ENCODE measurements at regions not wholly inside any gene's neighbourhood (a gene's known extent, or its start where the extent isn't known, plus 50 kb on each side); places are given as distances from the start of the nearest gene placed in this dataset.

- no peaks in the 10 kb centered on the region for H3K36me3 ChIP-seq
- H3K27me3 ChIP-seq: no peaks in the 10 kb centered on the region
- TF ChIP-seq EZH2 (IDR thresholded peaks at IDR 0.05): no peak
- TF ChIP-seq CTCF (IDR thresholded peaks at IDR 0.05): no peak
- no peak for TF ChIP-seq EZH2phosphoT487 (IDR thresholded peaks at IDR 0.05)
- Mint-ChIP-seq H3K36me3 (no peaks in the 10 kb centered on the region), H3K27ac (no peak overlapping the region), H3K4me3 (no peak overlapping the region), H3K4me1 (peaks cover 5% of the 10 kb centered on the region), H3K9me3 (no peaks in the 10 kb centered on the region), H3K27me3 (ENCODE audit: insufficient read depth, low read depth) (no peaks in the 10 kb centered on the region)
- H3K9me3 ChIP-seq (ENCODE audit: low read depth): no peaks in the 10 kb centered on the region
- H3K9ac ChIP-seq: no peak overlapping the region
- no peak overlapping the region for H2AFZ ChIP-seq (replicated peaks)
- H3K79me2 ChIP-seq (ENCODE audit: low read depth): no peaks in the 10 kb centered on the region
- no peak for DNase-seq (ENCODE audit: low spot score)
- H3K4me1 ChIP-seq: peaks cover 12% of the 10 kb centered on the region
- H3F3A ChIP-seq (ENCODE audit: low read depth): no peaks in the 10 kb centered on the region
- no peak overlapping the region for H3K27ac ChIP-seq
- H4K20me1 ChIP-seq (ENCODE audit: low read depth): no peaks in the 10 kb centered on the region
- H3K4me3 ChIP-seq: no peak overlapping the region
- H3K4me2 ChIP-seq: no peak overlapping the region
These were observed 879.0 kb upstream of the CELF2 start for GRCh38 chr10:10138685-10139084.

GRCh38 chr10:10141782-10142382, 875.8 kb upstream of the CELF2 start:
- Mint-ChIP-seq H3K27me3 (ENCODE audit: insufficient read depth, low read depth) (no peaks in the 10 kb centered on the region), H3K27ac (no peak overlapping the region), H3K36me3 (no peaks in the 10 kb centered on the region), H3K4me3 (no peak overlapping the region), H3K9me3 (no peaks in the 10 kb centered on the region), H3K4me1 (no peaks in the 10 kb centered on the region)
- TF ChIP-seq CTCF (IDR thresholded peaks at IDR 0.05) (no peak), EZH2 (IDR thresholded peaks at IDR 0.05) (no peak), EZH2phosphoT487 (IDR thresholded peaks at IDR 0.05) (no peak)
- DNase-seq (ENCODE audit: low spot score): peak; percentile 3
- Histone ChIP-seq H3K27ac (no peak overlapping the region), H3K4me3 (no peak overlapping the region), H3K9ac (no peak overlapping the region), H4K20me1 (ENCODE audit: low read depth) (no peaks in the 10 kb centered on the region), H3K9me3 (ENCODE audit: low read depth) (no peaks in the 10 kb centered on the region), H2AFZ (replicated peaks) (peak overlapping the region; percentile 85), H3F3A (ENCODE audit: low read depth) (no peaks in the 10 kb centered on the region), H3K79me2 (ENCODE audit: low read depth) (no peaks in the 10 kb centered on the region), H3K4me2 (peak overlapping the region; percentile 8), H3K4me1 (peaks cover 10% of the 10 kb centered on the region), H3K27me3 (no peaks in the 10 kb centered on the region), H3K36me3 (no peaks in the 10 kb centered on the region)

- no peaks in the 10 kb centered on the region for H3K27me3 Mint-ChIP-seq (ENCODE audit: insufficient read depth, low read depth)
These were observed 871.1 kb upstream of the CELF2 start for GRCh38 chr10:10146604-10147003.

GRCh38 chr10:10149899-10150298, 867.8 kb upstream of the CELF2 start:
- H3K4me3 Mint-ChIP-seq: no peak overlapping the region
- H3K9ac ChIP-seq: no peak overlapping the region
- H3F3A ChIP-seq (ENCODE audit: low read depth): no peaks in the 10 kb centered on the region
- TF ChIP-seq EZH2 (IDR thresholded peaks at IDR 0.05) (no peak), CTCF (IDR thresholded peaks at IDR 0.05) (no peak), EZH2phosphoT487 (IDR thresholded peaks at IDR 0.05) (no peak)
- H3K36me3 ChIP-seq: no peaks in the 10 kb centered on the region
- H3K36me3 Mint-ChIP-seq: no peaks in the 10 kb centered on the region
- H3K9me3 ChIP-seq (ENCODE audit: low read depth): no peaks in the 10 kb centered on the region
- no peaks in the 10 kb centered on the region for H3K79me2 ChIP-seq (ENCODE audit: low read depth)
- no peaks in the 10 kb centered on the region for H3K27me3 Mint-ChIP-seq (ENCODE audit: insufficient read depth, low read depth)
- peaks cover 6% of the 10 kb centered on the region for H3K4me1 ChIP-seq
- H3K9me3 Mint-ChIP-seq: no peaks in the 10 kb centered on the region
- H3K27ac ChIP-seq: no peak overlapping the region
- no peak overlapping the region for H3K4me3 ChIP-seq
- H3K4me2 ChIP-seq: no peak overlapping the region
- H3K4me1 Mint-ChIP-seq: no peaks in the 10 kb centered on the region
- no peak overlapping the region for H3K27ac Mint-ChIP-seq
- DNase-seq (ENCODE audit: low spot score): no peak
- no peaks in the 10 kb centered on the region for H3K27me3 ChIP-seq
- H4K20me1 ChIP-seq (ENCODE audit: low read depth): no peaks in the 10 kb centered on the region
- H2AFZ ChIP-seq (replicated peaks): peak overlapping the region; percentile 42

More at GRCh38 chr10:10146604-10147003, 871.1 kb upstream of the CELF2 start:
- H3K79me2 ChIP-seq (ENCODE audit: low read depth): no peaks in the 10 kb centered on the region
- no peaks in the 10 kb centered on the region for H3F3A ChIP-seq (ENCODE audit: low read depth)
- no peak overlapping the region for H3K4me3 ChIP-seq
- no peak for DNase-seq (ENCODE audit: low spot score)
- H3K27ac ChIP-seq: no peak overlapping the region
- no peak overlapping the region for H3K9ac ChIP-seq
- H3K36me3 Mint-ChIP-seq: no peaks in the 10 kb centered on the region
- no peak overlapping the region for H3K27ac Mint-ChIP-seq
- no peaks in the 10 kb centered on the region for H3K9me3 ChIP-seq (ENCODE audit: low read depth)
- H3K27me3 ChIP-seq: no peaks in the 10 kb centered on the region
- no peaks in the 10 kb centered on the region for H4K20me1 ChIP-seq (ENCODE audit: low read depth)
- no peaks in the 10 kb centered on the region for H3K4me1 Mint-ChIP-seq
- no peaks in the 10 kb centered on the region for H3K9me3 Mint-ChIP-seq
- TF ChIP-seq EZH2 (IDR thresholded peaks at IDR 0.05): no peak
- H3K36me3 ChIP-seq: no peaks in the 10 kb centered on the region
- H3K4me1 ChIP-seq: peaks cover 14% of the 10 kb centered on the region
- H2AFZ ChIP-seq (replicated peaks): no peak overlapping the region
- H3K4me2 ChIP-seq: no peak overlapping the region
- no peak overlapping the region for H3K4me3 Mint-ChIP-seq

All from neural progenitor cell (in vitro differentiated cells).